Bone marrow (tissue), 2 donors: ENCODE measurements at regions not wholly inside any gene's neighbourhood (a gene's known extent, or its start where the extent isn't known, plus 50 kb on each side); places are given as distances from the start of the nearest gene placed in this dataset.

Experiments used
- DNase-seq, 2 donors: peaks; one replicate each; lab custom pipeline; 2025; lab: John Stamatoyannopoulos, UW

DNA sequence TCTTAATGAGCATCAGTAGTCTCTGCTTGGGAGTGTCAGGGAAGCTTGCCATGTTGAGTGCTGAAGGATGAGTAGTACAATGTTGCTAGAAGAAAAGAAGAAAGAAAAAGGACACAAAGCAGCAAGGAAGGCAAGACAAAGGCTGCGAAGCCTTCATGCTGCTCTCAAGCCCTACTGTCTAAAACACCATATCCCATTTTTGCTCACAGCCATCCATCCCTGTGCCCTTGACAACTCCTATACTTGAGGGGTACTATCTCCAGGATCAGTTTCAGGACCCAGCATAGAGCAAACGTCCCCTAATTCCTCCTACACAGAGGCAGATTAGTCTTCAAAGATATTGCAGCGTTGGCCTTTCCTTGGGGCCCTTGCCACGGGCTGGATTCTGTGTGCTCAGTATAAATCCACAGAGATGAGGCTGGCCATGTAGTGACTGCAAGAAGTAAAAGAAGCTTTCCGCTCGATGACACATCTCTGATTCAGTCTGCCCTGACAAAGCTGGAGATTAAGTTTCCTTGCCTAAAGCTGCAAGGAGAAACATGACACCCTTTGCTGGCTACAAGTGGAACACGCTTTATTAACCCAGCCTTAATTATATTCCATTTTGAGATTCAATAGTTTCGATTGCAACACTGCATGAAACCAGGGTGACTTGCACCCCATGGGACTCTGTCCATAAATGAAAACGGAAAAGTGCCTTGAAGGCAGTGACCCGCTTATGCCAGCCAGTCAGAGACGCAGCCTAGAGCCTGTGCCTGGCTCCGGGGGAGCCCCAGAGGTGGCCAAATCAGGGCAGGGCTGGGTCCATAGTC, 304.6 kb downstream of the ACTL7B start:
- DNase-seq: no peak

DNA sequence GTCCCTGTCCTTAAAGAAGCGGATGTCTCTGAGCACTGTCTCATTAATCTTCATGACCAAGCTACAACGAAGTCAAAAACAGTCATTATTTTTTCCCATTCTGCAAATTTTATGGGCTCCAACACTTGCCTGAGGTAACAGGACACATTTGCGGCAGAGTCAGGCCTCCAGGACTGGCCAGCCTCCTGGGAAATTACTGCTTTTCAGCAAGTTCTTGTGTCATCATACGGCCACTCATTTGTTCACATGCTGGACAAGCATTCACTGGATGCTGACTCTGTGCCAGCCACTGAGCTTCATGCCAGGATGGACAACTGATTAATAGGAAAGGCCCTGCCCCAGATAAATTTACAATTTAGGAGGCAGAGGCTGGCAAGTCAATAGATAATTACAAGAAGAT, 305.7 kb downstream of the ACTL7B start:
- no peak for DNase-seq

DNA sequence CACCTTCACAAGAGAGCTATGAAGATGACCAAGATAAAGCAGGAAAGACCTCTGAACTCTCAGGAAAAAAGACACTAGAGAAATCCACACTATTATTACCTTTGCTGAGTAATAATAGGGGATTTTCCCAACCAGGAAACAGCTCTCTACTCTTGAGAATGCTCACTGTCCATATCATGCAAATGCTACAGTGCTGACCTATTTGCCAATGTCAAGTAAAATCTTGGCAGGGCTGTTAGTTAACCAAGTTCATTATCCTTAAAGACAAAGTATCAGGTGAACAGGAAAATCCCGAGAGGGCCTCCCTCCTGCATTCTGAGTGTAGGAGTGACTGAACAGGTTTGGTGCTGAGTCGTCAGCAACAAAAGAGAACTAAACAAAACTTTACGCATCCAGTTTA, 306.6 kb downstream of the ACTL7B start:
- no peak for DNase-seq

DNA sequence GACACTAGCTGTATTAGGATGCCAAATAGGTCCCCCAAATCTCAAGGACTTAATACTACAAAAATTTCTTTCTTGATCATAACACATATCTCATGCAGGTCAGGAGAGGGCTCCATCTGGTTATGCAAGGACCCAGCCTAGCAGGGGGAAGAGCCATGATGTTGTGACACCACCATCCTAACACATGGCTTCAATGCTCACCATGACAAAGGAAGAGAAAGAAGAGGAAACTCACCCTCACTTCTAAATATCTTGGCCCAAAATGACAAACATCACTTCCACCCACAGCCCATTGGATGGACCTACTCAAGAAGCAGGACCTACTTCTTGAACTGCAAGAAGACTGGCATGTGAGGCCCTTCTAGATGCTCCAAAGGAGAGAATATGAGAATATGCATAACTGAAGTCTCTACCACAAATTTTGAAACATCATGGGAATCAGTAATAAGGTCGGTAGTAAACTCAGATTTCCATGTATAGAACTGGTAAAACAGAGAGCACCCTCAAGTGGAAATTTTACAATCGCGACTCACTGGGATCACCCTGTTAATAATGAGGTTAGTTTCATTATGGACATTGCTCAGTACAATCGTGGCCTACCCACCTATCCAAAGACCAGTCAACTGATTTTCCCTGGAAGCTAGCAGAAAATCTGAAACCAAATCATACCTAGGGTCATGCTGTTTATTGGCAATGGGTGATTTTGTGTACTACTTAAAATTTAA, 308.2 kb downstream of the ACTL7B start:
- no peak for DNase-seq

DNA sequence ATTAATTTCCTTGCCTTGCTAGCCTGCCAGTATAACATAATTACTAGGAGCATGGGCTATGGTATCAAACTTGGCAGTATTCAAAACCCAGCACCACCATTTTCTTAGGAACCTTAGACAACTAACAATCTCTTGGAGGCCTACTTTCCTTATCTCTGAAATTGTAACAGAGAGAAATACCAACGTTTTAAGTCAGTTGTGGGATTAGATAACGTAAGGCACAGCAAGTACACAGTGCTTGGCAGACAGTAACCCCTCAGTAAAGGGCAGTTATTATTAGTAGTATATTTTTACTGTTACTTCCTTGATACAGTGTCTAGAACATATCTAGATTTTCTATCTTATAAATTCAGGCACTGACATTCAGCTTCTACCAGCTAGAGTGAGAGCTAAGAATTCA, 309.6 kb downstream of the ACTL7B start:
- DNase-seq: no peak

DNA sequence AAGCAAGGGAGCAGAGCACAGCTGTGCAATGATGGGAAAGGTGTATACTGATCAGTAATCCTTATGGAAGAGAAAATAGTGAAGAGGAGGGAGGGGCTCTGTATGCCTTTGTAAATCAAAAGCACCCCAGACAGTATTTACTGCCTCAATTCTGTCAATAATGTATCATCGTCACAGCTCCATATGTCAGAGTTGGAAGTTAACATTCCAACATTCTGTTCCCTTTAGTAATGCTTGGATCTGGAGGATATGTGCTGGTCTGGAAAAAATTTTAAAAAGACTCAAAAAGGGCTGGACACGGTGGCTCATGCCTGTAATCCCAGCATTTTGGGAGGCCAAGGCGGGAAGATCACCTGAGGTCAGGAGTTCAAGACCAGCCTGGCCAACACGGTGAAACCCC, 310.4 kb downstream of the ACTL7B start:
- no peak for DNase-seq

DNA sequence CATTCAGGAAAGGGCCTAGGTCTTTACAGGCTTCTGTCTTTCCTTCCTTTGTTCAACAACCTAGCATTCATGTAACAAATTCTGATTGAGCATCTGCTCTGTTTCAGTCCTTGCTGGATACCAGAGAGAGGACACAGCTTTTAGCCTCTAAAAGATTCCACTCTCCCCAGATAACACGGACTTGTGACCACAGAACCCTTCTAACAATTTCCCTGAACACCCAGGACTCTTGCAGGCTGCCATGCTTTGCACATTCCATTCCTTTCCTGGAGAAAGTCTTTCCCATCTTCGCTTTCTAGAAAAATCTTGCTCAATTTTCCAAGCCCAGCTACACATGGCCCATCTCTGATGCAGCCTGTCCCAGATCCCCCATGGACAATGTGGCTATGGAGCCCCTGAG, 310.9 kb downstream of the ACTL7B start:
- no peak for DNase-seq

DNA sequence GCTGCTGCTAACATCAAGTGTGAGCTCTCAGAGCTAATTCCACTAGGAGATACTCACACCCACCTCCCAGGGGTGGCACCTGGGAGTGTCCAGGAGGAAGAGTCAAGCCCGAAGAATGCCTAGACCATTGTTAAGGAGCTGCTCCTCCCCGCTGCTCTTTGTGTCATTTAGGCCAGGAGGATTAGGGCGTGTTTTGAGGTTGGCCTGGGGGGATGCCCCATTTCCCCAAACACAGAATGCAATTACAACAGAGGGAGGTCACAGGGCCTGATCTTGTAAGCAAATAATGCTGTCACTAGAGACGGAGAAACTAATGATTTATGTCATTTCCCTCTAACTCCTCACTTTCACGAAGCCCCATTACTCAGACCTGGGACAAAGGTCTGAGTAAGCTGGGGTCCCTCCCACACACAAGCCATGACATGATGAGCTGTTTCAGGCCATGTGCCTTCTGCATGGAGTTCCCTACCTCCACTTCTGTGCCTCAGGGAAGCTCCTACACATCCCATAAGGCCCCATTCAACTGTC, 312.5 kb downstream of the ACTL7B start:
- DNase-seq: no peak

DNA sequence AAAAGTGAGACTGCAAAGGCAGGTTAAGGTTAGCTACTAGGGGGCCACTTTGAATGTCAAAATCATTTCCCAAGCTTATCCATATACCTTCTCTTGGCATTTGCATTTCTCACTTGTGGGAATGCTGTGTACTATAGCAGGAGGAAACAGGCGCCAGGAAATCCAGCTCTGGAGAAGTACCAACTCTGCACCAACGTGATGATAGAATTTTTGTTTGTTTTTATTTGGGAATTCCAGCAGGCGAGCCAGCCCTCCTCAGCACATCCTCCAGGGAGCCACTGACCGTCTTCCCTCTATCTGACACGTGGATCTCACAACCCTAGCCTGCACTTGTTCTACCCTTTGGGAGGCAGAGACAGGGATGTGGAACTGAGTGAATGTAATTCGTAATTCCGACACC, 318.0 kb downstream of the ACTL7B start:
- no peak for DNase-seq

DNA sequence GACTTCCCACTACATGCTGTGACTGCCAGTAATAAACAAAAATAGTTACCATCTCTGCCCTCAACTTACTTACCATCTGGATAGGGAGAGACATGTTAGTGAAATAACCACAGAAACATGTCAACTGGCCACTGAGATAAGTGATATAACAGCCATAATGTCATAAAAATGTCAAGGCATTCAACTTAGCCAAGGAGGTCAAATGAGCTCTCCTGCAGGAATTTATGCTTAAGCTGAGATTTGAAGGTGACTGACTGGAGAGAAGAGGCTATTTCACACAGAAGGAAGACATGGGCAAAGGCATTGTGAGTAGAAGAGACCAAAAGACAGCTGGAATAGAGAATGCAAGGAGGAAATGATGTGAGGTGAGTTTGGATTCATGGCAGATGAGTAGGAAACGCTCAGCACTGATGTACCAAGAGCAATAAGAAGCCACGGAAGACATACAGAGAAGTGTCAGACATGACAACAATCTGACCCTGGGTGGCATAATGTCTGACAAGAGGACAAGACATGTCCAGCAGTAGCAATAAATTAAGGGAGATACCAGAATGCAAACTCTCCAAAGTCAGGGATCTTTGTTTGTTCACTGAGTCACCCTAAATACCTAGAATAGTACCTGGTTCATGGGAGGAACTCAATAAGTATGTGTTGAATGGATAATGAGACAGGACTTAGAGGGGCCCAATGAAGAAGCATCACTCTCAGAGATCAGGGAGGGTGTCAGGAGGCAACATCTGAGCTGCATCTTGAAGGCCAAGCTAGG, 318.8 kb downstream of the ACTL7B start:
- no peak for DNase-seq

DNA sequence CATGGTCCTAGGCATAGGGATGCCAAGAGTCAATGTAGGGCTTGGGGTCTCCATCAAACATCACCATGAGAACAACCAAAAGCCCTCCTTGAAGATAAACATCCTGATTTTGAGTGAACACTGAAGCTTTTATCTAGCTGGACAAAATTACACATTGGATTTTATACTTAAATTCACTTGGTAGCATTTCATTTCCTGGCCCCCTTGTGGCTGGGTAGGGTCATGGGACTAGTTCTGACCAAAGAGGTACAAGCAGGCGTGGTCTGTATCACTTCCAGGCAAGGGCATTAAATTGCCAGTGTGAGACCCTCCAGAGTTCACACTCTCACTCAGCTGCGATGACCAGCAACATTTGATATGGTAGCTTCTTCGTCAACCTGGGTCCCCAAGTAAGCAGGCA, 320.3 kb downstream of the ACTL7B start:
- DNase-seq: no peak

DNA sequence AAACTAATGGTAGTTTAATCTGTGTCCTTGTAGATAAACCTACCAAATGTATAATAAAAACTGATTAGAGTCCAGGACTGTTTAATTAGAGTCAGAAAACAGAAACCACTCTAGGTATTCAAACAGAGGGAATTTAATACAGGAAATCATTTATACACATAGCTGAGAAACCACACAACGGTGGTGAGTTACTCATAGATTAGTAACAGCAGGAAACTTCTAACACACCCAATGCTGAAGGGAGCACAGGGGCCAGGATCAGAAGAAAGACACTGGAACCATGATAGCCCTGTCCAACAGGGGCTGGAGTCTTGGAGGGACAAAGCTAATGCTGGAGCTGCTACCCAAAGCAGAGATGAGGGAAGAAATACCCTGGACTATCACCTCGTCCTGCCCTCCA, 321.0 kb downstream of the ACTL7B start:
- no peak for DNase-seq

DNA sequence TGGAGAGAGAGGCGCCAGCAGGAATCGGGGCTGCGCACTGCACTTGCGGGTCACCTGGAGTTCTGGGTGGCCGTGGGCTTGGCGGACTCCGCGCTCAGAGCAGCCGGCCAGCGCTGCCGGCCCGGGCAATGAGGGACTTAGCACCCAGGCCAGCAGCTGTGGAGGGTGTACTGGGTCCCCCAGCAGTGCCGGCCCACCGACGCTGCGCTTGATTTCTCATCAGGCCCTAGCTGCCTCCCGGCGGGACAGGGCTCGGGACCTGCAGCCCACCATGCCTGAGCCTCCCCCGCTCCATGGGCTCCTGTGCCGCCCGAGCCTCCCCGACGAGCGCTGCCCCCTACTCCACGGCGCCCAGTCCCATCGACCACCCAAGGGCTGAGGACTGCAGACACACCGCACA, 325.6 kb downstream of the ACTL7B start:
- no peak for DNase-seq

DNA sequence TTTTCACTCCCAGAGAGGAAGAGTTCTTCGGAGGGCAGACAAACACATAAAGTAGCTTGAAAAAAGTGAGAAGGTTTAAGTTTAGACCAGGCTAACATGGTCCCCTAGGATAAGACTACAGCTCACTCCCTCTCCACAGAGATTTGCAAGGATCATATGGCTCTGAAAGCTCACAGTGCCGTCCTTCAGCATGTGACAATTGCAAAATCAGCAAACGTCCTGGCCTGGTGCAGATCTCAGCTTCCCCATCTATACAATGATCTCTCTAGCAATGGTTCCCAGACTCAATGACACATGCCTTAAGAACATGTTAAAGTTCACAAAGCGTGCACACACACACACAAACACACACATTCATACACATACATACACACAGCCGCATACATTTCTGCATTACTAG, 327.6 kb downstream of the ACTL7B start:
- no peak for DNase-seq

DNA sequence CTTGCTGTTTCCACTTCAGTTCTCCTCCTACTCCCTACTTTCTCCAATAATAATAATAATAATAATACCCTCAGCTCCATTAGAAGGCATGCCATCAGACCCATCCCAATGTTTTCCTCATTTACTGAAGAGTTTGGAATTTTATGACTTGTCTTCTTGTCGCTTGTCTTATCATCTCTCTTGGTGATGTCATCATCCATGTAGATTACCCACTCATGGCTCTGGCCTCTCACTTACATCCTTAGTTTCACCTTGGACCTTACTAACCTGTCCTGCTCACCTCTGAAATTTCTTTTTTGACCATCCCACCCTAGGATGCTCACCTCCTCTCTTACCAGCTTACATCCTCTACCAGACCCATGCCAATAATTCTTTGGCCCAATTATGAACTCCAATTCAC, 329.3 kb downstream of the ACTL7B start:
- no peak for DNase-seq

DNA sequence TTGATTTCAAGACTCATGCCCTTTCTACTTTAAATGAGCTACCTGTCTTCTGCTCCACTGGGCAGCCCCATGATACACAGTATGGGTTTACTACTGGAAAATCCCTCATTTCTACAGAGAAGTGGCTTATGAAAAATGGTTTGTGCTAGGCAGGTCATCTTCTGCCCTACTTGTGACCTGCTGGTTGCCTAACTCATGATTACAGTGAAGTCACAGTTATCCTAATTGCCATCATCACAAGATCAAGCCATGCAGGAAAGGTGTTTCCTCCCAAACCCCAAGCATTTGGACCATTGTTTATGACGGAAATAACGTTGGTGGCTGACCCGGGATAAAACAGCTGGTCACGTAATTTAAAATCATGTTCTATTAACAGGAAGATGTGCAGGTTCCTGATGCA, 330.6 kb downstream of the ACTL7B start:
- no peak for DNase-seq

DNA sequence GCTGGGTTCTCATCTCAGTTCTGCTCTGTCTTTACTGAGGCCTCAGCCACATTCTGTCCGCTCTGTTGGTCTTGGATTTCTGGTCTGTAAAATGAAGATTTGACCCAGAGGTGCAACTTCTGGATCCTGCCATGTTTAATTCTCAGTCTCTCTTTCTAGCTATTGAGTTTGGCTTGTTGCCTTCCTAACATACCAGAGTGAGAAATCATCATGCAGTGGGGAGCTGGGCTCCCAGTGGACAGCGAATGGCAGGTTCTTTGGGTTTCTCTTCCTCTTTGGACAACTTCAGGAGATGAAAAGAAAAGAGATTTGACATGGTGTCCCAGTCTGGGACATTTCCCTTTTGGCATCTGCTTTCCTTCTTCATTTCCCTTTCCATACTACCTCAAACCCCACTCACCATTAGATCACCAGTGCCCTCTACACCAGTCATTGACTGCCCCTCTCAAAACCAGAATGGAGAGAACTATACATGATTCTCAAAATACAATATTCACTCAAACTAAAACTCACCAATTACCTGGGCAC, 334.7 kb downstream of the ACTL7B start:
- no peak for DNase-seq

DNA sequence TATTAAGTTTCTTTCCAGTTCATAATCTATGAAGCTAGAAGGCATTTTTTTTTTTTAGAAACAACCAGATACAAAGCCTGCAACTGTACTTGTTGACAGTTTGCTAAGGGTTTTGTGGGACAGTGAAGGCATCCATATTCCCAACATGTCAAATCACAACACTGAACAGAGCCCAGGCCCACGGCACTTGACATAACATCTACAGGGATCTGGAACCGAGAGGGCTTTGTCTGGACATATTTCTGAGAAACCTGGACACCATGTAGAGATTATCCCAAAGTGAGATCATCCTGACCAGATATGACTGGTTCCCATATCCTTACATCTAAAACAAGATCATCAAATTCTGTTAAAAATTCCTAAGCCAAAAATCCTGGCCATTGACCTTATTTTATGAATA, 336.3 kb downstream of the ACTL7B start:
- no peak for DNase-seq

DNA sequence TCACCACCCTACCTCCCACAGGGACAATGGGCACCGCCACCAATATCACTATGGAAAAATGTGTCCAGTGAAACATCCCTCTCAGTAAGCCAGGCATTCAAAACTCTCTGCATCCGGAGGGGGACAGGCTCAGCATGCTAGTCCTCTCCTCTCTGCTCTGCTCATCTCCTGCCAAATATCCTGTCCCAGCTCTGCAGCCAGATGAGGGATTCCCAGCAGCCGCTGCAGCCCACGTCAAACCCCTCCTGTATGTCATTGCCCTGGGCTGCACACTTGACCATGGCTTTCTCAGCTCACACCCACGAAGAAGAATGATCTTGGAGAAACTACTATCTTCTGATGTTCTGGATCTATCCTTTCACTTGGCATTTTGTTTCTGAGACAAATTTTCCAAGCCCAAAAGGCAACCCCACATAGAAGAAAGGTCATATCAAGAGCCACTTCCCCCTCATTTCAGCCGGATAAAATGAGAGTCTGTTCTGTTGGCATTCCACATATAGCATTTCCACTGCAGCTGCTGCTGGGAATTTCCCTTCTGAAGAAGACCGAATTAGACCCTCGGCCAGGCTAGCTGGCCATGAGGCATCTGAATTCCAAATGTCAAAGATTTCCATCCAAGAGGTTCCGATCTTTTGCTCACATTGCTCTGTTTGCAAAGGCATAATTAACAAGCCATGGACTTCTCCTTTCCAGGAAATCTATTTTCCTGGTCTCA, 338.0 kb downstream of the ACTL7B start:
- no peak for DNase-seq

DNA sequence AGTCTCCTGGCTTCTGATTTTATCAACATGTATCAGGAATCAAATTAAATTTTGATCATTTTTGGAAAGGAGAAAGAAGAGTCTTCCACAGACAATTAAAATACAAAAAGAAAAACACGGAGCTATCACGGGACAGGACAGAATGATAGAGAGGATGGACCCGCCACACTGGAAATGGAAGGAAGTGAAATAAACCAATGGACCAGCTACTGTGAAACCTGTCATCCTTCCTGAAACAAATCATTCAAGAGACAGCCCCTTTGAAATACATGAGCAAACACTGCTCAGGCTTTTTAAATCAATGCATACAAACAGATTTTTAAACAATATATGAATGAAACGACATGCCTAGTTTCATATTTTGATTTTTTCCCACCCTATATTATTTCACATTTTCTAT, 339.4 kb downstream of the ACTL7B start:
- no peak for DNase-seq

DNA sequence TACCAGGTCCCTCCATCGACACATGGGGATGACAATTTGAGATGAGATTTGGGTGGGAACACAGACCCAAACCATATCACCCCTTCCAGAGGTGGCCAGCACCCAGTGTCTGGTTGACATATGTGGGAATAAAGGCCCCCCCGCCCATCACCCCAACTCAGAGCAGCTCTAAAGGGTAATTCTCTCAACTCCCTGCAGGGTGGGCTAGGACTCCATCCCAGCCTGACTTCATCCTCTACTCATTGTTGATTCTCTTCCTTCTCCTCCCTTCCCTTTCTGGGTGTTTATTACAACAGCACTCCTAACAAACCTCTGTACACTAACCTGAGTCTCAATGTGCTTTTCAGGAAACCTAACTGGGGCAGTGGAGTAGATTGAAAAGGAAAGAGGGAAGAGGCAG, 339.9 kb downstream of the ACTL7B start:
- DNase-seq: no peak
